Right lung (tissue), 2 donors: ENCODE measurements at regions not wholly inside any gene's neighbourhood (a gene's known extent, or its start where the extent isn't known, plus 50 kb on each side); places are given as distances from the start of the nearest gene placed in this dataset.
"Not testable (repeated sequence)": the region's sequence is repeated elsewhere in the genome, so short reads cannot be mapped to it uniquely, and the experiment has no call there.

Experiments used
- DNase-seq, 2 donors: peaks; one replicate each; pipeline ENCODE4 v3.0.0-alpha.2; 2013

- no peak for DNase-seq
Measured at GRCh38 chr10:9111976-9112375, 1057.5 kb downstream of the GATA3 start.

GRCh38 chr10:9126728-9127127 is 1072.2 kb downstream of the GATA3 start:
- no peak for DNase-seq

DNA sequence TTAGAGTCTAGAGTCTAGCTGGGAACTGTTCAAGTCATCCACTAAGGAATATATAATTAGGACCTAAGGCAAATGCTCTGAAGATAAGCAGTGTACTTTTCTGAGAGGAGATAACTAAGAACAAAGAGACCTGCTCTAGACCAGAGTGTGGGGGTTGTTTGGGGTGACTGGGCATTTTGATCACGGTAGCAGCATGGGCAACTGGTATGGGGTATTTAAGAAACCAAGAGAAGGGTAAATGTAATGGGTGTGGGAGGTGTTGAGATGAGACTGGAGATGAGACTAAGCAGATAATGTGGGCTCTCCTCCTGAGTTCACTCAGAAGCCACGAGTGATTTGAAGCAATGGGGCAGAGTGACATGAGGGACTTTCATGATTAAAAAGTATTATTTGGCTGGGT is 1082.9 kb downstream of the GATA3 start:
- DNase-seq: no peak

DNA sequence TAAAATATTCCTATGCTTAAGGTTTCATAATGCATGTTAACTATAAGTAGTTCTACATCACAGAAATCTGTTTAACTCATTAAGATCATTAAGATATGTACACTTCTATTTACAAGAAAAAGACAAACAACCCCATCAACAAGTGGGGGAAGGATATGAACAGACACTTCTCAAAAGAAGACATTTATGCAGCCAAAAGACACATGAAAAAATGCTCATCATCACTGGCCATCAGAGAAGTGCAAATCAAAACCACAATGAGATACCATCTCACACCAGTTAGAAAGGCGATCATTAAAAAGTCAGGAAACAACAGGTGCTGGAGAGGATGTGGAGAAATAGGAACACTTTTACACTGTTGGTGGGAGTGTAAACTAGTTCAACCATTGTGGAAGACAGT is 1084.3 kb downstream of the GATA3 start:
- not testable (repeated sequence) for DNase-seq

GRCh38 chr10:9140373-9140772 is 1085.9 kb downstream of the GATA3 start:
- DNase-seq: no peak

- no peak for DNase-seq
Measured at GRCh38 chr10:9147475-9147874, 1093.0 kb downstream of the GATA3 start.

GRCh38 chr10:9149134-9149533 is 1094.6 kb downstream of the GATA3 start:
- no peak for DNase-seq

DNA sequence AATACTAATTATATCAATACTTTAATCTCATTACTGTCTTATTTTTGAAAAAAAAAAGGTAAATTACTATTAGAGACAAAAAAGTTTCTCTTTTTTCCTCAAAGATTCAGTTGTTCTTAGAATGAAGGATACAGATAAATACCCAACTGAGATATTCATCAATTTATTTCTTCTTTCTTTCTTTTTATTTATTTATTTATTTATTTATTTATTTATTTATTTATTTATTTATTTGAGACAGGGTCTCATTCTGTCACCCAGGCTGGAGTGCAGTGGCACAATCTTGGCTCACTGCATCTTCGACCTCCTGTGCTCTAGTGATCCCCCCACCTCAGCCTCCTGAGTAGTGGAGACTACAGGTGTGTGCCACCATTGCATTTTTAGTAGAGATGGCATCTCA is 1098.6 kb downstream of the GATA3 start:
- not testable (repeated sequence) for DNase-seq

DNA sequence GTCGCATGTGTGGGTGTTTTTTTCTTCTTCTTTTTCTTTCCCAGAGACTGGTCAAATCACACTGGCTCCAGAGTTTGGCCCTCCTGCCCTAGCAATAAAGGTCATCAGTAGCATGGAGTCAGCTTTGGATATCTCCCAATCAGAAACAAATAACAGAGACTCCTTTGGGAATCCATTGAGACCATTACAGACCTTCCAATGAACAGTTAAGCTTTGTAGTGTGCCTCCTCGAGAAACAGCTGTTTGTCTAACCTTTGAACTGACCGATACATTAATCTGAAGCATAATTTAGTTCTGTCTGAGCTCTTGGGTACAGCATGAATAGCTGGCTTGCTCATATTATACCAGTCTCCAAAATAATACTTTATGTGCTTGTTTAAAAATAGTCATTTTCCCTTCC is 1103.2 kb downstream of the GATA3 start:
- no peak for DNase-seq

DNA sequence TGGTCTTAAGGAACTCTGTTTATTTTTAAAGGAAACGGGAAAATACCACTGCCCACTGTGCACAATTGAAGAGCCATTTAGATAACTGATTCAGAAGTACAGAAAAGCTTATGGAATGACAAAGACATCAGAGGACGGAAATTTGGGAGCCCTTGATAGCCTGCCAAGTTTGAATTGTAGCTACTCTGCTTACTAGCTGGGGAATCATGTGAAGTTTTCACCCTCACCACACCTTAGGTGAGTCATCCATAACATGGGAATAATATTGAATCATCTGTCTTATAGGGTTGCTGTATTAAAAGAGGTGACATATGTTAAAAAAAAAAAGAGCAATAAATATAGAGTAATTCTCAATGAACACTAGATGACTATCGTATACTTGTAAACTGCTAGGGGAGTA is 1104.2 kb downstream of the GATA3 start:
- no peak for DNase-seq

DNA sequence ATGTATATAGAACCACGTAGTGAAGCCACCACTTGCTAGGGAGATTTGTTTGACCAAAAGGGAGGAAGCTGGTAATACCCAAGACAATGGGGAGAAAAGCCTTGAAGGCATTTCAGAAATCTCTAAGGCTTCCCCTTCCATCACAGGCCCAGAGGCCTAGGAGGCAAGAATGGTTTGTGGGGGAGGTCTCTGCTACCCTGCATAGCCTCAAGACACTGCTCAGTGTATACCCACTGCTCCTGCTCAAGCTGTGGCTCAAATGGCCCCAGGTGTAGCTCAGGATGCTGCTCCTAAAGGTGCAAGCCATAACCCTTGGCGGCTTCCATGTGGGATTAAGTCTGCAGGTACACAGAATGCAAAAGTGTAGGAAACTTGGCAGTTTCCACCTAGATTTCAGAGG is 1105.8 kb downstream of the GATA3 start:
- no peak for DNase-seq

- DNase-seq: no peak
Measured at GRCh38 chr10:9163699-9164098, 1109.2 kb downstream of the GATA3 start.

DNA sequence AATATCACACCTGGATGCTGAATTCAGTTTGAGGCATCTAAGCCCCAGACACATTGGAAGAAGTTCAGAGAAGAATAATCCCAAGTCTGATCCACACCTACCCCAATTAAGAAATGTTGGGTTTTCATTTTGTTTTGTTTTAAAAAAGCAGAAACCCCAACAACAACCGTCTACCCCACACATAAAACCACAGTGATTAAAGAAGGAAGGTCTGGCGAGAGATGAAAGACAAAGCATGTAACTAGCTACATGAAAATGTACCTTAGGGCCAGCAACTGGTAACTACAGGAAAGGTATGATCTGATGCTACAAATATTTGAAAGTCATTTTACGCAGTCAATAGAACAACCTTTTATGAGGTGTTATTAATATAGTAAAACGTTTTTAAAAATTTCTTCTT is 1112.3 kb downstream of the GATA3 start:
- DNase-seq: no peak

DNA sequence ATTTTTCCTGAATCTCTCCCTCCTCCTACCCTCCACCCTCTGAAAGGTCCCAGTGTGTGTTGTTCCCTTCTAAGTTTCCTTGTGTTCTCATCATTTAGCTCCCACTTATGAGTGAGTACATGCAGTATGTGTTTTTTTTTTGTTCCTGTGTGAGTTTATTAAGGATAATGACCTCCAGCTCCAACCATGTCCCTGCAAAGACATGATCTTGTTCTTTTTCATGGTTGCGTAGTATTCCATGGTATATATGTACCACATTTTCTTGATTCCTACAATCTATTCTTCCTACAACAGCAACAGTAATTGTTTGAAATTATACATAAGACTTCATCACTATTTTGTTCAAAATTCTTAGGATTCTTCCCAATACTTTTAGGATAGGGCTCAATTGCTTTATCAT is 1117.8 kb downstream of the GATA3 start:
- no peak for DNase-seq

DNA sequence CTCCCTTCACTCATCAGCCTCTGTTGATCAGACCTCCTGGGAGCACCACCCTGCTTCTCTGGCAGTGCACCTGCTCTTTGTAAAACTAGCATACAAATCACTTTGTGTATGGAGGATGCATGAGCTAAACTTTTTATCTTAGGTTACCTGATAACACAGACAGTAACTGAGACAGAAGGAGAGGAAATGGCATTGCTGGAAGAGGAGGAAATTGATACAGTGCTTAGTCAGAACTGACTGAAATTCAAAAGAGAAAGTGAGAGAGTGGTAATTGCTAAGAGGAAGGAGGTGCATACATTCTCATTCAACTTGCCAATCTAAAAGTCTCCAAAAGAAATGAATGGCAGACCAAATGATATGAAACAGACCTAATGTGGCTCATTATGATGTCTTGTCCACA is 1120.7 kb downstream of the GATA3 start:
- no peak for DNase-seq

DNA sequence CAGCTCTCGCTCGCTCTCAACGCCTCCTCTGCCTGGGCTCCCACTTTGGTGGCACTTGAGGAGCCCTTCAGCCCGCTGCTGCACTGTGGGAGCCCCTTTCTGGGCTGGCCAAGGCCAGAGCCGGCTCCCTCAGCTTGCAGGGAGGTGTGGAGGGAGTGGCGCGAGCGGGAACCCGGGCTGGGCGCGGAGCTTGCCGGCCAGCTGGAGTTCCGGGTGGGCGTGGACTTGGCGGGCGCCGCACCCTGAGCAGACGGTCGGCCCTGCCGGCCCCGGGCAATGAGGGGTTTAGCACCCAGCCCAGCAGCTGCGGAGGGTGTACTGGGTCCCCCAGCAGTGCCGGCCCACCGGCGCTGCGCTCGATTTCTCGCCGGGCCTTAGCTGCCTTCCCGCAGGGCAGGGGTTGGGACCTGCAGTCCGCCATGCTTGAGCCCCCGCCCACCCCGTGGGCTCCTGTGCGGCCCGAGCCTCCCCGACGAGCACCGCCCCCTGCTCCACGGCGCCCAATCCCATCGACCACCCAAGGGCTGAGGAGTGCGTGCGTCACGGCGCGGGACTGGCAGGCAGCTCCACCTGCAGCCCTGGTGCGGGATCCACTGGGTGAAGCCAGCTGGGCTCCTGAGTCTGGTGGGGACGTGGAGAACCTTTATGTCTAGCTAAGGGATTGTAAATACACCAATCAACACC is 1128.9 kb downstream of the GATA3 start:
- not testable (repeated sequence) for DNase-seq

GRCh38 chr10:9188022-9188810 is 1133.7 kb downstream of the GATA3 start:
- no peak for DNase-seq

DNA sequence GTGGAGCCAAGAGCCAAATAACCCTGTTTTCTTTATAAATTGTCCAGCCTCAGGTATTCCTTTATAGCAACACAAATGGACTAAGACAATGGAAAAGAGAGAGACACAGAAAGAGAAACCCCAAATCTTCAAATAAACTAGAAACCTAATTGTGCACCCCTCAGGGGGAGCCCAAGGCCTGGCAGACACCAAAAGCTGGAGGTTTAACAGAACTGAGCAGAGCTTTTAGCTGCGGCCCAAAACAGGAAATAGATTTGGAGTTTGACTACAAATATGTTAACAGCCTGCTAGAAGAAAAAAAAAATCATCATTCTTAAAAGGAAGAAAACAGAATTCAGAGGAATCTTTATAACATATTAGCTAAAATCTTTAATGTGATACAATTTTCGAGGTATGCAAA is 1135.0 kb downstream of the GATA3 start:
- DNase-seq: no peak

DNA sequence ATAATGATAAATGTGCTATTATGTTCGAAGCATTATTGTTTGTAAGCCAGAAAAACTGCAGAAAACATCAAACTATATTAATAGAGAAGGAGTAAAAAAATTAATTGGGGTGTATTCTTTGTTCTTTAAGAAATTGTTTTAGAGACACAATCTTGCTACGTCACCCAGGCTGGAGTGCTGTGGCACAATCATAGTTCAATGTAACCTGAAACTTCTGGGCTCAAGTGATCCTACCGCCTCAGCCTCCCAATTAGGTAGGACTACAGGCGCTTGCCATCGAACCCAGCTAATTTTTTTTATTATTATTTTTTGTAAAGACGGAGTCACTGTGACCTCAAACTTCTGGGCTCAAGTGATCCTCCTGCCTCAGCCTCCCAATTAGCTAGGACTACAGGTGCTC is 1138.6 kb downstream of the GATA3 start:
- no peak for DNase-seq

DNA sequence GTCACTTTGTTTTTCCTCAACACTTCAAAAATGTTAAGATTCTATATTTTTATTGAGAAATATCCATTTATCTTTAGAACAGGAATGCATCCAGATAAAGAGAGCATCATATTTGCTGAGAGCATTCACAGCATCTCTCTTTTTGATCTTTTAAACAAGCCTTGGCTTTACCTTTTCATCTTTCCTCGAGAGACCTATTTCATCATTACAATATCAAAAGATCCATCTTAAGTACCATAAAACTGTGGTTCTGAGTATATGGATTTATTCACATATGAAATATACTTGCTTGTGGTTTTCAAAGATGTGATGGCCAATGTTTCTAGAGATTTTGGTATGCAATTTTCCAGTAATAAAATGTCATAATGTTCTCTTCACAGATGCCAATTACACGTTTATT is 1140.9 kb downstream of the GATA3 start:
- DNase-seq: no peak

DNA sequence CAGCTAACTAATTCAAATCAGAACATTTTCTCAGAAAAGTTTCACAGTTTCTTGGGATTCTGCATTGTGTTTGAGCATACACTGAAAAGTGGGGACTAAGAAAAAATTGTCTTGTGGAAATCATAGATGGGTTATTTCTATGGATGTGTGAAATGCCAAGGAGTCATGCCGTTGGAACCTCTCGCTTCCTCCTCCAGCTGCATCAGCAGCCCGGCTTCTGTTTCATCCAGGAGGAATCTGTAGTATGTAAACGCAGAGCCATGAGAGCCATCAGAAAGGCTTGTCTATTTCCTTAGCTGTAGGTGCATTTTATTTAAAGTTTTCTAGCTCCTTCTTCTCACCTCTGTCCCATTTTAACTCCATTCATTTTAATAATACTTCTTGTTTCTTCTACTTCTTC is 1144.1 kb downstream of the GATA3 start:
- DNase-seq: no peak

DNA sequence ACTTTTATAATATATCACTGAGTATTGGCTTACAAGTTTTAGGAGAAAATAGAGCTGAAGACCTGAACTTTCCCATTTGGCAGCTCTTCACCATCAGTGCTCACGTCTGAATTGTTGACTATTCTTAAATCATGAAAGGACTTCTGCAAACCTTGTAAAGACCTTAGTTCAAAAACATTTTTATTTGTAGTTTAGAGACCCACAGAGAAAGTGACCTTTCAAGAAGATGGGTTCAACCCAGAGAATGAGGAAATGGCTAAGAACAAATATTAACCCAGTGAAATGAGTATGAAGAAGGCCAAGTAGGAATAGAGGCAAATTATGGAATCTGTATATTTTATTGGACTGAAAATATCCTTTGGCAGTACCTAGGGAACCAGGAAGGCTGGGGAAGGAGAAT is 1151.1 kb downstream of the GATA3 start:
- DNase-seq: no peak

- peak; percentile 20 to 49 for DNase-seq
Measured at GRCh38 chr10:9209105-9209798, 1154.8 kb downstream of the GATA3 start.
